GM12878 (cell line): ENCODE measurements at regions not wholly inside any gene's neighbourhood (a gene's known extent, or its start where the extent isn't known, plus 50 kb on each side); places are given as distances from the start of the nearest gene placed in this dataset.

ENCODE experiments used
- CEBPB ChIP-seq, 2 experiments: fragments of 150-350 bp in 1 of 2; IDR thresholded peaks; 2 replicates each; pipeline ENCODE4 v1.6.1; 2012 to 2014; ENCODE audit warnings: low read depth in 2 of 2, low read length in 2 of 2, borderline replicate concordance in 1 of 2, inconsistent platforms in 1 of 2
- CTCF ChIP-seq, 3 experiments: IDR thresholded peaks in 2 of 3; conservative IDR thresholded peaks in 1 of 3; 2 replicates each; pipeline ENCODE4 v1.5.1; 2011; ENCODE audit warnings: low read depth in 3 of 3, low read length in 3 of 3, mild to moderate bottlenecking in 3 of 3, control low read depth in 2 of 3, moderate library complexity in 2 of 3, inconsistent platforms in 1 of 3, mixed read lengths in 1 of 3; ENCODE audit not compliant: control insufficient read depth in 2 of 3, insufficient read depth in 1 of 3; ENCODE audit errors: extremely low read depth in 1 of 3
- HDAC6 ChIP-seq: fragments of 200-600 bp; sonication (generic); IDR thresholded peaks from one replicate; pipeline ENCODE4 v1.8.0; 2017; ENCODE audit warnings: antibody characterized with exemption; ENCODE audit not compliant: unreplicated experiment
- MXI1 ChIP-seq: fragments of 150-350 bp; IDR thresholded peaks from 2 replicates; pipeline ENCODE4 v1.6.1; 2011; ENCODE audit warnings: low read depth, mild to moderate bottlenecking, inconsistent platforms, low read length, improper control_type of control experiment
- NR2F1 ChIP-seq: fragments of 450-650 bp; conservative IDR thresholded peaks from 2 replicates; pipeline ENCODE4 v1.6.1; 2017; ENCODE audit warnings: mild to moderate bottlenecking
- POLR2AphosphoS5 ChIP-seq: IDR thresholded peaks from 2 replicates; pipeline ENCODE4 v1.6.1; 2011; ENCODE audit warnings: mild to moderate bottlenecking, low read length, inconsistent platforms
- RFX5 ChIP-seq: IDR thresholded peaks from 2 replicates; pipeline ENCODE4 v1.6.1; 2011; ENCODE audit warnings: low read depth, low read length, improper control_type of control experiment
- SREBF1 ChIP-seq: IDR thresholded peaks from 2 replicates; pipeline ENCODE4 v1.6.1; 2012; ENCODE audit warnings: mild to moderate bottlenecking, low read length
- TCF12 ChIP-seq: IDR thresholded peaks from 2 replicates; pipeline ENCODE4 v1.6.1; 2011; ENCODE audit warnings: low read depth, mild to moderate bottlenecking, low read length

- no peak for TF ChIP-seq POLR2AphosphoS5
- no peak for TF ChIP-seq SREBF1
- no peak for TF ChIP-seq TCF12
- no peak for TF ChIP-seq CTCF (IDR thresholded peaks at IDR 0.05 in 2 of 3, conservative IDR thresholded peaks at IDR 0.05 in 1 of 3; ENCODE audit: control insufficient read depth in 2 of 3, extremely low read depth in 1 of 3, insufficient read depth in 1 of 3, low read depth in 3 of 3, low read length in 3 of 3)
- TF ChIP-seq RFX5, result no peak
- no peak for TF ChIP-seq HDAC6
- TF ChIP-seq CEBPB (IDR thresholded peaks at IDR 0.05; ENCODE audit: borderline replicate concordance in 1 of 2, low read depth in 2 of 2, low read length in 2 of 2), result no peak
- TF ChIP-seq MXI1, result no peak
- no peak for TF ChIP-seq NR2F1
These were observed 519.8 kb downstream of the TMEM114 start for GRCh38 chr16:8070506-8070905.
